ENCODE measurements at regions not wholly inside any gene's neighbourhood (a gene's known extent, or its start where the extent isn't known, plus 50 kb on each side); places are given as distances from the start of the nearest gene placed in this dataset.

DNA sequence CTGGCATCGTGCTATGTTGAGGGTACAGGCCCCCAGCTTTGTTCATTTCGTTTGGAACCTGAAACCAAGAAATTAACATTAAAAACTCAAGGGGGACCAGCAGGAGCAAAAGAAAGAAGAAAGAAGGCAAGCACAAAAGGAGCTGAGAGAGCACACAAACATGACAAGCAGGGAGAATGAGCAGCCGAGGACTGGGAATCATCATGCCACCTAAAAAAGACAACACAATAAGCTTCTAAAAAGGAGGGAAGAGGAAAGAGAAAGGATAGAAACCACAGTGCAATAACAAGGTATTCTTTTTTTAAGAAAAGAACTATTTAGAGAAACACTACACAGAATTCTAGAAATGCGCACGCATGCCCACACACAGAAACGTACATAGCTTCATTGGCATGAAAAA, 103.2 kb upstream of the FAM9B start:
- Histone ChIP-seq H3K79me2 (ENCODE audit: insufficient read depth) (no peaks in the 10 kb centered on the region), H3K4me1 (ENCODE audit: insufficient read depth) (peaks cover 11% of the 10 kb centered on the region), H3K27ac (no peak overlapping the region), H3K27me3 (replicated peaks; ENCODE audit: insufficient read depth) (no peaks in the 10 kb centered on the region), H2AFZ (no peak overlapping the region), H3K4me2 (ENCODE audit: unreplicated experiment) (no peak overlapping the region), H3K9me3 (ENCODE audit: low read depth) (no peaks in the 10 kb centered on the region), H3K9ac (no peak overlapping the region), H3K9me2 (ENCODE audit: insufficient read depth) (no peaks in the 10 kb centered on the region), H3F3A (ENCODE audit: insufficient read depth) (no peaks in the 10 kb centered on the region), H4K20me1 (ENCODE audit: insufficient read depth) (no peaks in the 10 kb centered on the region), H3K36me3 (ENCODE audit: low read depth) (no peaks in the 10 kb centered on the region), H3K4me3 (no peak overlapping the region)
- DNase-seq: no peak
- 94 to 99% methylated on average over 6 of the region's 6 CpGs for WGBS, 2 experiments (ENCODE audit: low coverage in 1 of 2, low lambda C conversion rate in 2 of 2, missing lambda C conversion rate in 2 of 2)
- in situ Hi-C loops (cut with MboI): no loop called here
- TF ChIP-seq EZH2phosphoT487 (IDR thresholded peaks at IDR 0.05; ENCODE audit: insufficient read depth, low read depth): no peak
- TF ChIP-seq EZH2 (IDR thresholded peaks at IDR 0.05; ENCODE audit: insufficient read depth, poor library complexity, severe bottlenecking): no peak

DNA sequence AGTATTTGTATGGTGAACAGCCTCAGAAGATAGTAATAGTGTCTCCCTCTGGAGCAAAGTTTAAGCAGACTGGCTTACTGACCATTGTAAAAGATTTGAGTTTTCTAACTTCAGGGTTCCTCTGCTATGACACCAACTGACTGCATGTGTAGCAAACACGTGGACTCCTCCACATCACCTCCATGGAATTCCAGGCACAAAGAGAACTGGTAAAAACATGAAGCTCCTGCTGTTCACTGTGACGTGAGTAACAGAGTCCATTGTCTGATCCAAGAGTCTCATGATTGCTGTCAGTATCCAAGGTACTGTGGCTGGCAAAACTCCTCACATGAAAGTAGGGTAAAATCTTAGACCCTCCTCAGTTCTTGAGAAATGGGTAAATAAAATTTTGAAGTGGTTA, 107.6 kb upstream of the FAM9B start:
- H3K4me2 ChIP-seq (ENCODE audit: unreplicated experiment): peak overlapping the region; percentile 7
- in situ Hi-C loops (cut with MboI): no loop called here
- TF ChIP-seq EZH2phosphoT487 (IDR thresholded peaks at IDR 0.05; ENCODE audit: insufficient read depth, low read depth) (no peak), EZH2 (IDR thresholded peaks at IDR 0.05; ENCODE audit: insufficient read depth, poor library complexity, severe bottlenecking) (no peak)

DNA sequence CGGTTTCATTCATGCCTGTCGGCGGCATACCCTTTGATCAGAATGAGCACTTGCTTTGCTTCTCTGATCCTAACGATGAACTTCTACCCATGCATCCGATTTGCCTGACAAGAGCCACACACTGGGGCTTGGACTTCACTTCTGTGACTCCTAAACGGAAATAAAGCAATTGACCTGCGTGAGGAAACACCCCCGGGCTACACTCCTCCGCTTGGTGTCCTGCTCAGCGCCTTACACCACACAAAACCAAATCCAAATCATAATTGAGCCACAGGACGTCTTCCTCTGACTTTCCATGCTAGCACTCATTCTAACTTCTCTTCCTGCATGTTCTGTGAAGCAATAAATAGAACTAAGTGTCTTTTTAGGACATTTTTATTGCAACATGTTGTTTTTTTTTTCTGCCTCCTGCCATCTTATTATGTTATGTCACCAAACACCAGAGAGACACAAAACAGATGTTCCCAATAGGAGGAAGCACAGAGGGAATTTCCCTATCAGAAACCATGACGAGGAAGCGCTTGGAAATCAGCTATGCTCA, 110.8 kb upstream of the FAM9B start:
- WGBS, 2 experiments (ENCODE audit: low coverage in 1 of 2, low lambda C conversion rate in 2 of 2, missing lambda C conversion rate in 2 of 2): 5 to 10% methylated on average over 13 of the region's 13 CpGs

More for the DNA sequence above, 107.6 kb upstream of the FAM9B start:
- Histone ChIP-seq H3K36me3 (ENCODE audit: low read depth) (no peaks in the 10 kb centered on the region), H3K27me3 (replicated peaks; ENCODE audit: insufficient read depth) (no peaks in the 10 kb centered on the region), H4K20me1 (ENCODE audit: insufficient read depth) (no peaks in the 10 kb centered on the region), H3K27ac (peak overlapping the region; percentile 74), H3K79me2 (ENCODE audit: insufficient read depth) (no peaks in the 10 kb centered on the region), H3K9ac (peak overlapping the region; percentile 42), H3K4me1 (ENCODE audit: insufficient read depth) (peaks cover 19% of the 10 kb centered on the region), H2AFZ (no peak overlapping the region), H3K9me3 (ENCODE audit: low read depth) (no peaks in the 10 kb centered on the region), H3K4me3 (no peak overlapping the region), H3F3A (ENCODE audit: insufficient read depth) (no peaks in the 10 kb centered on the region), H3K9me2 (ENCODE audit: insufficient read depth) (no peaks in the 10 kb centered on the region)
- WGBS, 2 experiments (ENCODE audit: low coverage in 1 of 2, low lambda C conversion rate in 2 of 2, missing lambda C conversion rate in 2 of 2): 3 to 5% methylated on average over 2 of the region's 2 CpGs
- DNase-seq: peak; percentile 80

DNA sequence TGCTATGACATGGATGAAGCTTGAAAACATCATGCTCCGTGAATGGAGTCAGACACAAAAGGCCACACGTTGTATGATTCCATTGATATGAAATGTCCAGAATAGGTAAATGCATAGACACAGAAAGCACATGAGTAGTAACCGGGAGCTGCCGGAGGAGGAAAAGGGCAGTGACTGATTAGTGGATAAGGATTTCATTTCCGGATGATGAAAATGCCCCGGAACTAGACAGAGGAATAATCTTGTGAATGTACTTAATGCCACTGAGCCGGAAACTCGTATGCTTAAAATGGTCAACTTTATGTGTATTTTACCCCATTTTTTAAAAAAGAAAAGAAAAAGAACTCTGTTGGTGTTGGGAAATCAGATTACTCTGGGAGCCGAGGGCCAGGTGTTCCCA, 112.7 kb upstream of the FAM9B start:
- Histone ChIP-seq H3K4me3 (no peak overlapping the region), H3K36me3 (ENCODE audit: low read depth) (no peaks in the 10 kb centered on the region), H3K27me3 (replicated peaks; ENCODE audit: insufficient read depth) (no peaks in the 10 kb centered on the region), H3K4me1 (ENCODE audit: insufficient read depth) (peaks cover 39% of the 10 kb centered on the region), H4K20me1 (ENCODE audit: insufficient read depth) (no peaks in the 10 kb centered on the region), H3K9me3 (ENCODE audit: low read depth) (no peaks in the 10 kb centered on the region), H3K9me2 (ENCODE audit: insufficient read depth) (no peaks in the 10 kb centered on the region), H3F3A (ENCODE audit: insufficient read depth) (peaks cover 18% of the 10 kb centered on the region; the same call in 1 of the 2 replicates), H3K27ac (no peak overlapping the region), H3K79me2 (ENCODE audit: insufficient read depth) (no peaks in the 10 kb centered on the region), H3K9ac (no peak overlapping the region), H3K4me2 (ENCODE audit: unreplicated experiment) (no peak overlapping the region), H2AFZ (no peak overlapping the region)
- TF ChIP-seq EZH2 (IDR thresholded peaks at IDR 0.05; ENCODE audit: insufficient read depth, poor library complexity, severe bottlenecking): no peak
- no peak for TF ChIP-seq EZH2phosphoT487 (IDR thresholded peaks at IDR 0.05; ENCODE audit: insufficient read depth, low read depth)
- in situ Hi-C loops (cut with MboI): no loop called here
- 97 to 98% methylated on average over 9 of the region's 9 CpGs for WGBS, 2 experiments (ENCODE audit: low coverage in 1 of 2, low lambda C conversion rate in 2 of 2, missing lambda C conversion rate in 2 of 2)
- DNase-seq: no peak

More for the DNA sequence above, 110.8 kb upstream of the FAM9B start:
- no peaks in the 10 kb centered on the region for H3K36me3 ChIP-seq (ENCODE audit: low read depth)
- peak overlapping the region; percentile 57 for H3K4me2 ChIP-seq (ENCODE audit: unreplicated experiment)
- no peaks in the 10 kb centered on the region for H3K9me3 ChIP-seq (ENCODE audit: low read depth)
- H4K20me1 ChIP-seq (ENCODE audit: insufficient read depth): no peaks in the 10 kb centered on the region
- H3F3A ChIP-seq (ENCODE audit: insufficient read depth): peaks cover 18% of the 10 kb centered on the region; the same call in 1 of the 2 replicates
- H3K4me1 ChIP-seq (ENCODE audit: insufficient read depth): peaks cover 44% of the 10 kb centered on the region
- peak; percentile 51 for DNase-seq
- in situ Hi-C loops (cut with MboI): no loop called here
- H2AFZ ChIP-seq: peak overlapping the region; percentile 33; the same call in 1 of the 2 replicates
- no peak overlapping the region for H3K9ac ChIP-seq
- TF ChIP-seq EZH2 (IDR thresholded peaks at IDR 0.05; ENCODE audit: insufficient read depth, poor library complexity, severe bottlenecking) (no peak), EZH2phosphoT487 (IDR thresholded peaks at IDR 0.05; ENCODE audit: insufficient read depth, low read depth) (no peak)
- no peaks in the 10 kb centered on the region for H3K9me2 ChIP-seq (ENCODE audit: insufficient read depth)
- peak overlapping the region; percentile 43 for H3K4me3 ChIP-seq
- no peaks in the 10 kb centered on the region for H3K79me2 ChIP-seq (ENCODE audit: insufficient read depth)
- no peak overlapping the region for H3K27ac ChIP-seq
- no peaks in the 10 kb centered on the region for H3K27me3 ChIP-seq (replicated peaks; ENCODE audit: insufficient read depth)

All from GM23248 (cell line).